ENCODE measurements at regions not wholly inside any gene's neighbourhood (a gene's known extent, or its start where the extent isn't known, plus 50 kb on each side); places are given as distances from the start of the nearest gene placed in this dataset.
"Not testable (repeated sequence)": the region's sequence is repeated elsewhere in the genome, so short reads cannot be mapped to it uniquely, and the experiment has no call there.

DNA sequence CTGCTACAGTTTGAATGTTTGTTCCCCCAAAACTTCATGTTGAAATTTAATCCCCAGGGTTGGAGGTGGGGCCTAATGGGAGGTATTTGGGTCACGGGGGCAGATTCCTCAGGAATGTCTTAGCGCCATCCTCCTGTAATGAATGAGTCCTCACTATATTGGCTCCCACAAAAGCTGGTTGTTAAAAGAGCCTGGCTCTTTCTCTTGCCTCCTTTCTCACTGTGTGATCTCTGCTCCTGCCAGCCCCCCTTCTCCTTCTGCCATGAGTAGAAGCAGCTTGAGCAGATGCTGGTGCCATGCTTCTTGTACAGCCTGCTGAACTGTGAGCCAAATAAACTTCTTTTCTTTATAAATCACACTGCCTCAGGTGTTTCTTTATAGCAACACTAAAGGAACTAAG is 721.0 kb upstream of the PKDCC start:
- no peak for FAIRE-seq
- Mint-ChIP-seq H3K27me3 (ENCODE audit: low read depth, unreplicated experiment) (no peaks in the 10 kb centered on the region), H3K9me3 (ENCODE audit: unreplicated experiment) (no peaks in the 10 kb centered on the region), H3K4me3 (ENCODE audit: unreplicated experiment) (no peak overlapping the region), H3K4me1 (ENCODE audit: low read depth, unreplicated experiment) (no peaks in the 10 kb centered on the region), H3K27ac (ENCODE audit: unreplicated experiment) (no peak overlapping the region), H3K36me3 (ENCODE audit: low read depth, unreplicated experiment) (no peaks in the 10 kb centered on the region)
- H3K9me3 ChIP-seq (ENCODE audit: insufficient read depth, low read depth, low read length) = no peaks in the 10 kb centered on the region
- no peak overlapping the region for H3K9ac ChIP-seq (ENCODE audit: low read length)
- no peak for TF ChIP-seq EZH2 (IDR thresholded peaks at IDR 0.05; ENCODE audit: insufficient read depth, low read length)
- TF ChIP-seq, protein P1, sequence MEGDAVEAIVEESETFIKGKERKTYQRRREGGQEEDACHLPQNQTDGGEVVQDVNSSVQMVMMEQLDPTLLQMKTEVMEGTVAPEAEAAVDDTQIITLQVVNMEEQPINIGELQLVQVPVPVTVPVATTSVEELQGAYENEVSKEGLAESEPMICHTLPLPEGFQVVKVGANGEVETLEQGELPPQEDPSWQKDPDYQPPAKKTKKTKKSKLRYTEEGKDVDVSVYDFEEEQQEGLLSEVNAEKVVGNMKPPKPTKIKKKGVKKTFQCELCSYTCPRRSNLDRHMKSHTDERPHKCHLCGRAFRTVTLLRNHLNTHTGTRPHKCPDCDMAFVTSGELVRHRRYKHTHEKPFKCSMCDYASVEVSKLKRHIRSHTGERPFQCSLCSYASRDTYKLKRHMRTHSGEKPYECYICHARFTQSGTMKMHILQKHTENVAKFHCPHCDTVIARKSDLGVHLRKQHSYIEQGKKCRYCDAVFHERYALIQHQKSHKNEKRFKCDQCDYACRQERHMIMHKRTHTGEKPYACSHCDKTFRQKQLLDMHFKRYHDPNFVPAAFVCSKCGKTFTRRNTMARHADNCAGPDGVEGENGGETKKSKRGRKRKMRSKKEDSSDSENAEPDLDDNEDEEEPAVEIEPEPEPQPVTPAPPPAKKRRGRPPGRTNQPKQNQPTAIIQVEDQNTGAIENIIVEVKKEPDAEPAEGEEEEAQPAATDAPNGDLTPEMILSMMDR (IDR thresholded peaks at IDR 0.05; ENCODE audit: insufficient read depth, low read depth, low read length) = no peak
- no peak overlapping the region for H3K27ac ChIP-seq (ENCODE audit: low read depth, low read length)
- no peak overlapping the region for H3K4me3 ChIP-seq (ENCODE audit: insufficient read depth, low read depth, low read length)
- no peak for DNase-seq (ENCODE audit: low read depth)
- H3K79me2 ChIP-seq (ENCODE audit: insufficient read depth, low read length) = no peaks in the 10 kb centered on the region
- H3K4me2 ChIP-seq (ENCODE audit: low read length) = no peak overlapping the region
- H3K27me3 ChIP-seq (ENCODE audit: insufficient read depth, low read length) = no peaks in the 10 kb centered on the region
- no peaks in the 10 kb centered on the region for H3K36me3 ChIP-seq (ENCODE audit: insufficient read depth, low read length)
- H4K20me1 ChIP-seq (ENCODE audit: insufficient read depth, low read length) = no peaks in the 10 kb centered on the region
- H2AFZ ChIP-seq (ENCODE audit: low read depth, low read length) = no peak overlapping the region
- H3K4me1 ChIP-seq (ENCODE audit: insufficient read depth, low read length) = no peaks in the 10 kb centered on the region

DNA sequence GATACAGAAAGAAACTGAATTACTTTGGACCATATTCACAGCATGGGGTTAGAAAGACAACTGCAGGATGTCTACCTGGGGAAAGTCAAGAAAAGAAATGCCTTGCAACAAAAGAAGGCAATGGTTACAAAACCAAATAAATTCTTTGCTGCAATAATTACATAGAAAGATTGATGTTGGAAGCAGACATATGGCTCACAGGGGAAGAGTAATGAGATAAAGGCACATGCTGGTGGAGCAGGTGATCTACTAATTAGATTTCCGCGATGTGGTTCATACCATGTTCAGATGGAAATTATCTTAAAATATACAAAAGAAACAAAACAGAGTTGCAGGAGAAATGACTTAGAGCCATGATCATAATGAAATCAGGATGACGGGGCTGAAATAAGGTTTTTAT is 718.8 kb upstream of the PKDCC start:
- H3K4me3 Mint-ChIP-seq (ENCODE audit: unreplicated experiment) = no peak overlapping the region
- H3K27me3 Mint-ChIP-seq (ENCODE audit: low read depth, unreplicated experiment) = no peaks in the 10 kb centered on the region
- no peak for DNase-seq (ENCODE audit: low read depth)
- Histone ChIP-seq H3K79me2 (ENCODE audit: insufficient read depth, low read length) (no peaks in the 10 kb centered on the region), H3K4me2 (ENCODE audit: low read length) (no peak overlapping the region), H3K9me3 (ENCODE audit: insufficient read depth, low read depth, low read length) (no peaks in the 10 kb centered on the region), H3K4me1 (ENCODE audit: insufficient read depth, low read length) (no peaks in the 10 kb centered on the region), H4K20me1 (ENCODE audit: insufficient read depth, low read length) (no peaks in the 10 kb centered on the region), H3K4me3 (ENCODE audit: insufficient read depth, low read depth, low read length) (no peak overlapping the region), H3K36me3 (ENCODE audit: insufficient read depth, low read length) (no peaks in the 10 kb centered on the region), H2AFZ (ENCODE audit: low read depth, low read length) (no peak overlapping the region), H3K9ac (ENCODE audit: low read length) (no peak overlapping the region), H3K27me3 (ENCODE audit: insufficient read depth, low read length) (no peaks in the 10 kb centered on the region), H3K27ac (ENCODE audit: low read depth, low read length) (no peak overlapping the region)
- H3K4me1 Mint-ChIP-seq (ENCODE audit: low read depth, unreplicated experiment) = no peaks in the 10 kb centered on the region
- no peaks in the 10 kb centered on the region for H3K9me3 Mint-ChIP-seq (ENCODE audit: unreplicated experiment)
- no peaks in the 10 kb centered on the region for H3K36me3 Mint-ChIP-seq (ENCODE audit: low read depth, unreplicated experiment)
- FAIRE-seq = no peak
- TF ChIP-seq EZH2 (IDR thresholded peaks at IDR 0.05; ENCODE audit: insufficient read depth, low read length) = no peak
- TF ChIP-seq, protein P1 (IDR thresholded peaks at IDR 0.05; ENCODE audit: insufficient read depth, low read depth, low read length) = no peak
- no peak overlapping the region for H3K27ac Mint-ChIP-seq (ENCODE audit: unreplicated experiment)

DNA sequence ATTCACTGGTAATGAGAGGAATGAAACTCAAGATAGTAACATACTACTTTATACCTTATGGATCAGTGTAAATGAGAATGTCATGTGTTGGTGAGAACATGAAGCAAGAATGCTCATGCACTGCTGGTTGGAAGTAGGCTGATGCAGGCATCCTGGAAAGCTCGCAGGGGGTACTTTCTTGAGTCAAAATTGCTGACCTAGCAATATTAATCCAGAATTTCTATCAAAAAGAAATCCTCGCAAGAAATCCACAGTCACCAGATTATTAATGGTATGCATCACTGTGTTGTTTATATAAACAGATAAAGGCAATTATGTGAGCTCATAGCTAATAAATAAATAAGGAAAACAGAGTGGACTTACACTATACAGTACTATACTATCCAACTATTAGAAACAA is 713.7 kb upstream of the PKDCC start:
- H4K20me1 ChIP-seq (ENCODE audit: insufficient read depth, low read length) = no peaks in the 10 kb centered on the region
- no peak overlapping the region for H3K4me2 ChIP-seq (ENCODE audit: low read length)
- H3K4me3 ChIP-seq (ENCODE audit: insufficient read depth, low read depth, low read length) = no peak overlapping the region
- H3K27ac Mint-ChIP-seq (ENCODE audit: unreplicated experiment) = no peak overlapping the region
- H3K27ac ChIP-seq (ENCODE audit: low read depth, low read length) = no peak overlapping the region
- H3K9me3 Mint-ChIP-seq (ENCODE audit: unreplicated experiment) = no peaks in the 10 kb centered on the region
- no peaks in the 10 kb centered on the region for H3K36me3 ChIP-seq (ENCODE audit: insufficient read depth, low read length)
- no peak for FAIRE-seq
- H3K4me1 ChIP-seq (ENCODE audit: insufficient read depth, low read length) = no peaks in the 10 kb centered on the region
- H3K27me3 Mint-ChIP-seq (ENCODE audit: low read depth, unreplicated experiment) = no peaks in the 10 kb centered on the region
- peaks cover 3% of the 10 kb centered on the region for H3K4me1 Mint-ChIP-seq (ENCODE audit: low read depth, unreplicated experiment)
- no peak for TF ChIP-seq EZH2 (IDR thresholded peaks at IDR 0.05; ENCODE audit: insufficient read depth, low read length)
- TF ChIP-seq, protein P1 (IDR thresholded peaks at IDR 0.05; ENCODE audit: insufficient read depth, low read depth, low read length) = no peak
- H3K9me3 ChIP-seq (ENCODE audit: insufficient read depth, low read depth, low read length) = no peaks in the 10 kb centered on the region
- DNase-seq (ENCODE audit: low read depth) = no peak
- H3K4me3 Mint-ChIP-seq (ENCODE audit: unreplicated experiment) = no peak overlapping the region
- no peaks in the 10 kb centered on the region for H3K27me3 ChIP-seq (ENCODE audit: insufficient read depth, low read length)
- no peaks in the 10 kb centered on the region for H3K79me2 ChIP-seq (ENCODE audit: insufficient read depth, low read length)
- no peak overlapping the region for H3K9ac ChIP-seq (ENCODE audit: low read length)
- no peak overlapping the region for H2AFZ ChIP-seq (ENCODE audit: low read depth, low read length)
- no peaks in the 10 kb centered on the region for H3K36me3 Mint-ChIP-seq (ENCODE audit: low read depth, unreplicated experiment)

DNA sequence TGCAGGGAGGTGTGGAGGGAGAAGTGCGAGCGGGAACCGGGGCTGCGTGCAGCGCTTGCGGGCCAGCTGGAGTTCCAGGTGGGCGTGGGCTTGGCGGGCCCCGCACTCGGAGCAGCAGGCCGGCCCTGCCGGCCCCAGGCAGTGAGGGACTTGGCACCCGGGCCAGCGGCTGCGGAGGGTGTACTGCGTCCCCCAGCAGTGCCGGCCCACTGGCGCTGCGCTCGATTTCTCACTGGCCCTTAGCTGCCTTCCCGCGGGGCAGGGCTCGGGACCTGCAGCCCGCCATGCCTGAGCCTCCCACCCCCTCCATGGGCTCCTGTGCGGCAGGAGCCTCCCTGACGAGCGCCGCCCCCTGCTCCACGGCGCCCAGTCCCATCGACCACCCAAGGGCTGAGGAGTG is 712.2 kb upstream of the PKDCC start:
- not testable (repeated sequence) for H3K27me3 ChIP-seq (ENCODE audit: insufficient read depth, low read length); H3K36me3 ChIP-seq (ENCODE audit: insufficient read depth, low read length); H3K4me3 ChIP-seq (ENCODE audit: insufficient read depth, low read depth, low read length); H3K4me2 ChIP-seq (ENCODE audit: low read length); H3K9me3 Mint-ChIP-seq (ENCODE audit: unreplicated experiment); FAIRE-seq; H4K20me1 ChIP-seq (ENCODE audit: insufficient read depth, low read length); DNase-seq (ENCODE audit: low read depth); H3K27ac ChIP-seq (ENCODE audit: low read depth, low read length); H3K4me1 ChIP-seq (ENCODE audit: insufficient read depth, low read length); H3K27ac Mint-ChIP-seq (ENCODE audit: unreplicated experiment); H3K9me3 ChIP-seq (ENCODE audit: insufficient read depth, low read depth, low read length); H3K36me3 Mint-ChIP-seq (ENCODE audit: low read depth, unreplicated experiment); H3K79me2 ChIP-seq (ENCODE audit: insufficient read depth, low read length); H3K4me3 Mint-ChIP-seq (ENCODE audit: unreplicated experiment); H3K27me3 Mint-ChIP-seq (ENCODE audit: low read depth, unreplicated experiment); H2AFZ ChIP-seq (ENCODE audit: low read depth, low read length); H3K9ac ChIP-seq (ENCODE audit: low read length); H3K4me1 Mint-ChIP-seq (ENCODE audit: low read depth, unreplicated experiment)

All from astrocyte (in vitro differentiated cells and primary cell).